Muscle of leg (tissue), 3 donors: ENCODE measurements at regions not wholly inside any gene's neighbourhood (a gene's known extent, or its start where the extent isn't known, plus 50 kb on each side); places are given as distances from the start of the nearest gene placed in this dataset.

Source experiments
- DNase-seq: peaks from one replicate; pipeline ENCODE4 v3.0.0; 2013
- H3K27ac ChIP-seq: one replicate; pipeline ENCODE4 v1.5.1; 2013; ENCODE audit warnings: mild to moderate bottlenecking, low read length, control low read depth
- H3K27me3 ChIP-seq: one replicate; pipeline ENCODE4 v1.6.1; 2013; ENCODE audit warnings: low read length; ENCODE audit not compliant: control insufficient read depth, insufficient read depth
- H3K36me3 ChIP-seq: one replicate; pipeline ENCODE4 v1.6.1; 2013; ENCODE audit warnings: low read length; ENCODE audit not compliant: control insufficient read depth, insufficient read depth
- H3K4me1 ChIP-seq: one replicate; pipeline ENCODE4 v1.6.1; 2013; ENCODE audit warnings: low read length; ENCODE audit not compliant: control insufficient read depth, insufficient read depth
- H3K4me3 ChIP-seq: one replicate; pipeline ENCODE4 v1.5.1; 2013; ENCODE audit warnings: low read length, control low read depth
- H3K9me3 ChIP-seq: replicated peaks from 2 replicates; pipeline ENCODE4 v1.6.1; 2013; ENCODE audit warnings: low read depth, low read length; ENCODE audit not compliant: control insufficient read depth
- WGBS: methylation state at CpG from one replicate; pipeline ENCODE4 v1.1.5; 2013; ENCODE audit warnings: missing lambda C conversion rate; ENCODE audit not compliant: insufficient coverage; 5-methylcytosine and 5-hydroxymethylcytosine counted together

- no peaks in the 10 kb centered on the region for H3K36me3 ChIP-seq
- H3K4me1 ChIP-seq: no peaks in the 10 kb centered on the region
- WGBS: no CpG with 5 or more reads among the region's 5 CpGs
- H3K9me3 ChIP-seq: no peaks in the 10 kb centered on the region
- no peak overlapping the region for H3K4me3 ChIP-seq
- no peak for DNase-seq
- no peak overlapping the region for H3K27ac ChIP-seq
- peaks cover 3% of the 10 kb centered on the region for H3K27me3 ChIP-seq
These were observed 95.7 kb upstream of the AKT3 start for GRCh38 chr1:243945727-243946126.

GRCh38 chr1:243944429-243945160, 94.6 kb upstream of the AKT3 start:
- H3K27me3 ChIP-seq: peaks cover 3% of the 10 kb centered on the region
- H3K9me3 ChIP-seq: no peaks in the 10 kb centered on the region
- H3K4me3 ChIP-seq: no peak overlapping the region
- H3K27ac ChIP-seq: no peak overlapping the region
- DNase-seq: peak; percentile 20
- WGBS: 39% methylated on average over 15 of the region's 21 CpGs
- H3K36me3 ChIP-seq: no peaks in the 10 kb centered on the region
- no peaks in the 10 kb centered on the region for H3K4me1 ChIP-seq

GRCh38 chr1:243943671-243944428, 93.8 kb upstream of the AKT3 start:
- Histone ChIP-seq H3K36me3 (no peaks in the 10 kb centered on the region), H3K9me3 (no peaks in the 10 kb centered on the region), H3K4me3 (no peak overlapping the region), H3K4me1 (no peaks in the 10 kb centered on the region), H3K27ac (no peak overlapping the region), H3K27me3 (peaks cover 3% of the 10 kb centered on the region)
- DNase-seq: no peak
- 76% methylated on average over 3 of the region's 10 CpGs for WGBS

DNA sequence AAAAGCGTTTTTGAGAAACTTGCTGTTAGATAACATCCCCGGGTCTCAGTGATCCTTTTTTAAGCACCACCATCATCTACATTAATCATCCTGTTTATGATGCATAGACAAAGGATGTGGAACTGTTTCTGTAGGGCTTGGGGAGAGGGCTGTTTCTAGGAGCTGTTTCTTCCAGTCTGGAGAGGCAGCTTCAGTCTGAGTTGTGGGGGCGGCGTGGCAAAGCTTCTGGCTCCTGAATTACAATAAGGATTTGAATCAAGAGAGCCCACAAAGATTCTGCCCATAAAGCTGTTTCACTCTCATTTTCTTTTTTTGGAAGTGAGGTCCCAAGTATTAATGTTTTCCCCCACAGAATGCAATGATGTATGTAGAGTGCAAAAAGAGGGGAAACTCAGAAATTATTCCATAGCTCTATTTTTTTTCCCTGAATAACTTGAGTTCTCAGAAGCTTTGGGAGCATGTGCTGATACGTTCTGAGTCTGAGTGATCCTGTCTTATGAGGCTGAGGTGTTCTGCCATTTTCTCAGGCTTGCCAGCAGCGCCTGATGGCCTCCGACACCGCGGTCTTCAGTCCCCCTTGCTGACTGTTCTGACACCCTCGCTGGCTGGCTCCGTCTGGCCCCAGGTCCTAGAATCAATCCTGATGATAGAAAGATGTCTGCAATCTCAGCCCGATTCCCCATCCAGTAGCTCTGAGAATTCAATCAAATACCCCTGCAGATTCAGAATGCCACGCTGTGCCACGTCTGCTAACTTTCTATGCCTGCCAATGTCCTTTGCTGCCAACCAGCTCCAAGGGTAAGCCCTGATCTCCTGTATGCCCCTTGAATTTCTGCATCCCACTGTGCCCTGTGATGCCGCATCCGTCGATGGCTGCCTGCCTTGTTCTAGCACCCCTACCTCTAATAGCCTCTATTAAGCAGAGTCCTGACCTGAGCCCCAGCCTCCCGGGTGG, 92.4 kb upstream of the AKT3 start:
- Histone ChIP-seq H3K4me3 (no peak overlapping the region), H3K4me1 (no peaks in the 10 kb centered on the region), H3K27me3 (peaks cover 3% of the 10 kb centered on the region), H3K9me3 (no peaks in the 10 kb centered on the region), H3K27ac (no peak overlapping the region), H3K36me3 (no peaks in the 10 kb centered on the region)
- no peak for DNase-seq
- 78% methylated on average over 13 of the region's 18 CpGs for WGBS

DNA sequence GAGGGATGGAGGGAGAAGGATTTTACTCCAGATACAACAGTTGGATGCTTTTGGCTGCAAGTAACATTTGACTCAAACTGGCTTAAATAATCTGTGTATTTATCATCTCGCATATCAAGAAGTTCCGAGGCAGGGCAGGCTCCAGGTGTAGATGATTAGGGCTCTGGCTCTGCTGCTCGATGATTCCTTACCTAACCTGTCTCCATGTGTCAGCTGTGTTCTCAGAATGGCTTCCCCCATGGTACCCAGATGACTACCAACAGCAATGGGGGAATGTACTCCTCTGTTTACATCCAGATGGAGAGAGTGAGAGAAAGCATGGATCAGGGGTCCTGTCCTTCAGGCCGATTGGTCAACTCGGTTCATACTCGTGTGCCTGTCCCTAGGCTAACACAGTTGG, 90.4 kb upstream of the AKT3 start:
- Histone ChIP-seq H3K4me3 (no peak overlapping the region), H3K4me1 (no peaks in the 10 kb centered on the region), H3K27me3 (peaks cover 3% of the 10 kb centered on the region), H3K27ac (no peak overlapping the region), H3K9me3 (no peaks in the 10 kb centered on the region), H3K36me3 (no peaks in the 10 kb centered on the region)
- DNase-seq: no peak
- WGBS: 73% methylated on average over 3 of the region's 6 CpGs

DNA sequence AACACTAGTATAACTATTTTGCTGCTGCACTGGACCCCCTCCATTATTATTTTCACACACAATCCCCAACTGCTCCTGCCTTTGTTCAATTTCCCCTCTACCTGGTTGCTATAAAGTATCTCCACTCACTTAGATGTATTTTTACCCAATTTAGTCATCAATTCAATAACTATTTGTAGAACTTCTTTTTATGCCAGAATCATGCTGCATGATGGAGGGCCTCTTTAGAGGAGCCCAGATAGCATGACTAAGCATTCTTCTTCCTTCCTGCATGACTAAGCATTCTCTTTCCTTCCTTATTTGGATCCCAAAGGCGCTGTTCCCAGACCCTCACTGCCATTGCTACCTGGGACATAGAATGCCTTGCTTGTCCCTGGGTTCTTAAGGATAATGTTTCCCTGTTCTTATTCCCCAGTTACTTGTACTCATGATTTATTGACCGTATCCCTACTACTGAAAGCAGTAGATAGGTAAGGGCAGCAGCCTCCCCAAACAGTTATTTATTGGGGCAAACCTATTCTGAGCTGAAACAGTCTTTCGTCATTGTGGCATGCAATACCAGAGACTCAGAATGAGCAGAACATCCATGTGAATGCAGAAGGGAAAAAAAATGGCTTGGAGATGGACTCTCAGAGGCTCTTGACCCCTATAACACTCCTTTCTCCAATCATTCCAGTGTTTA, 89.3 kb upstream of the AKT3 start:
- Histone ChIP-seq H3K36me3 (no peaks in the 10 kb centered on the region), H3K4me1 (no peaks in the 10 kb centered on the region), H3K4me3 (no peak overlapping the region), H3K27ac (no peak overlapping the region), H3K27me3 (peaks cover 3% of the 10 kb centered on the region), H3K9me3 (no peaks in the 10 kb centered on the region)
- no peak for DNase-seq
- WGBS: 60% methylated on average over 1 of the region's 3 CpGs

DNA sequence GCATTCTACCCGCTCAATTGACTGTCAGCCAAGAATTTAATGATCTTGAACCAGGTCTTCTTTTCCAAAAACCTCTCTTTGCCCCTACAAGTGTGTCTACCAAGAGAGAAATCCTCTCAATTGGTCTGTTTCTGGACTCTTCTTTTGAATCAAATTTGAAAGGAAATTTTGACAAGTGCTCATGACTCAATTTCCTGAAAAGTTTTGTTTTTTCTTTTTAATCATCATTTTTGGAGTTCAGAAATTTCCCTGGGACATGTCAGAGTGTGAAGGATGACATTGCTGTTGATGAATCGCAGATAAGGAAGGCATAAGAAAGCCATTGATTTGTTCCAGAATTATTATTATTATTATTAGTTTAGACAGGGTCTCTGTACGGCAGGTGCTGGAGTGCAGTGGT, 88.2 kb upstream of the AKT3 start:
- no peak overlapping the region for H3K4me3 ChIP-seq
- no peak for DNase-seq
- peaks cover 3% of the 10 kb centered on the region for H3K27me3 ChIP-seq
- no peaks in the 10 kb centered on the region for H3K36me3 ChIP-seq
- H3K9me3 ChIP-seq: no peaks in the 10 kb centered on the region
- no peaks in the 10 kb centered on the region for H3K4me1 ChIP-seq
- 100% methylated on average over 1 of the region's 3 CpGs for WGBS
- no peak overlapping the region for H3K27ac ChIP-seq

DNA sequence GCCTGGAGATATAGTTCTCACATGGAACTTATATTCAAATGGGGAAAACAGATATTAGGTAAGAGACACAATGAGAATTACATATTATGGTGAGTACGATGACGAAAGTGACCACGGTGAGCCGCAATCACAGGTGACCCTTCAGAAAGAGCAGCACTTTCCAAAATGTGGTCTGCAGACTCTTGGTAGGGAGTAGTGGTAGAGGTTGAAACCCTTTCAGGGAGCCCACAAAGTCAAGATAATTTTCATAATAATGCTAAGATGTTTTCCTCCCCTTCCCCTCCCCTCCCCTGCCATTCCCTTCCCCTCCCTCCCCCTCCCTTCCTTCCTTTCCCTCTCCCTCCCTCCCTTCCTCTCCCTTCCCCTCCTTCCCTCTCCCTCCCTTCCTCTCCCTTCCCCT, 83.5 kb upstream of the AKT3 start:
- H3K27ac ChIP-seq: no peak overlapping the region
- H3K9me3 ChIP-seq: no peaks in the 10 kb centered on the region
- H3K27me3 ChIP-seq: peaks cover 4% of the 10 kb centered on the region
- no CpG with 5 or more reads among the region's 4 CpGs for WGBS
- no peak for DNase-seq
- no peak overlapping the region for H3K4me3 ChIP-seq
- H3K36me3 ChIP-seq: no peaks in the 10 kb centered on the region
- H3K4me1 ChIP-seq: peaks cover 4% of the 10 kb centered on the region

DNA sequence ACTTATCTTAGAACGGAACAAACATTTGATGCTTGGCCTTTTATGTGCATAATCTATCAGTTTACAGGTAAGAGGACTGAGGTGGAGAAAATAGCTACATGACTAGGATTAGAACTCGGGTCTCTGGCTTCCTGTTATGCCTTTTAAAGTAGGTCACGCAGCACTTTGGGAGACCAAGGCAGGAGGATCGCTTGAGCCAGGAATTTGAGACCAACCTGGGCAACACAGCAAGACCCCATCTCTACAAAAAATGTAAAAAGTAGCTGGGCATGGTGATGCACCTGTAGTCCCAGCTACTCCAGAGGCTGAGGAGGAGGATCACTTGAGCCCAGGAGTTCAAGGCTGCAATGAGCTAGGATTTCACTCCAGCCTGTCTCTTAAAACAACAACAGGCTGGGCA, 81.9 kb upstream of the AKT3 start:
- Histone ChIP-seq H3K27ac (no peak overlapping the region), H3K9me3 (no peaks in the 10 kb centered on the region), H3K27me3 (peaks cover 4% of the 10 kb centered on the region)

More for the DNA sequence above, 81.9 kb upstream of the AKT3 start:
- H3K36me3 ChIP-seq: no peaks in the 10 kb centered on the region
- WGBS: 95% methylated on average over 4 of the region's 4 CpGs
- H3K4me3 ChIP-seq: no peak overlapping the region
- H3K4me1 ChIP-seq: peaks cover 4% of the 10 kb centered on the region
- DNase-seq: no peak
